H9 (cell line): ENCODE measurements at regions not wholly inside any gene's neighbourhood (a gene's known extent, or its start where the extent isn't known, plus 50 kb on each side); places are given as distances from the start of the nearest gene placed in this dataset.

Experiments used
- DNase-seq: peaks from one replicate; pipeline ENCODE4 v3.0.0-alpha.2; 2017
- H2AFZ ChIP-seq: one replicate; pipeline ENCODE4 v1.6.1; 2013; ENCODE audit warnings: mild to moderate bottlenecking, low read length, control low read depth, moderate library complexity
- H2AK5ac ChIP-seq: 2 replicates; pipeline ENCODE4 v1.6.1; 2013; ENCODE audit warnings: low read length, control low read depth, mixed read lengths; ENCODE audit not compliant: insufficient read length
- H2BK120ac ChIP-seq: one replicate; pipeline ENCODE4 v1.6.1; 2013; ENCODE audit warnings: low read depth, mild to moderate bottlenecking, low read length, control low read depth, inconsistent platforms; ENCODE audit not compliant: poor library complexity, severe bottlenecking
- H2BK12ac ChIP-seq: 2 replicates; pipeline ENCODE4 v1.6.1; 2013; ENCODE audit warnings: low read length, control low read depth, mixed read lengths, low read depth; ENCODE audit not compliant: insufficient read length
- H2BK15ac ChIP-seq: 2 replicates; pipeline ENCODE4 v1.6.1; 2013; ENCODE audit warnings: low read depth, low read length, control low read depth
- H2BK20ac ChIP-seq: one replicate; pipeline ENCODE4 v1.6.1; 2013; ENCODE audit warnings: low read depth, mild to moderate bottlenecking, low read length, control low read depth, inconsistent platforms; ENCODE audit not compliant: poor library complexity, severe bottlenecking
- H2BK5ac ChIP-seq: 2 replicates; pipeline ENCODE4 v1.6.1; 2013; ENCODE audit warnings: low read length, control low read depth, mixed read lengths; ENCODE audit not compliant: insufficient read length
- H3K14ac ChIP-seq: 2 replicates; pipeline ENCODE4 v1.6.1; 2013; ENCODE audit warnings: low read length, control low read depth; ENCODE audit not compliant: insufficient read depth
- H3K18ac ChIP-seq: 2 replicates; pipeline ENCODE4 v1.6.1; 2013; ENCODE audit warnings: low read depth, mild to moderate bottlenecking, mixed read lengths, low read length, control low read depth; ENCODE audit not compliant: insufficient read length
- H3K23ac ChIP-seq: 2 replicates; pipeline ENCODE4 v1.6.1; 2013; ENCODE audit warnings: low read length, control low read depth, mixed read lengths, low read depth; ENCODE audit not compliant: insufficient read length
- H3K23me2 ChIP-seq: 2 replicates; pipeline ENCODE4 v1.6.1; 2013; ENCODE audit warnings: low read depth, mild to moderate bottlenecking, mixed read lengths, low read length, control low read depth; ENCODE audit not compliant: insufficient read length, poor library complexity, severe bottlenecking
- H3K27ac ChIP-seq: 2 replicates; pipeline ENCODE4 v1.5.1; 2013; ENCODE audit warnings: low read length, control low read depth, mixed read lengths, low read depth; ENCODE audit not compliant: insufficient read length
- H3K27me3 ChIP-seq: 2 replicates; pipeline ENCODE4 v1.6.1; 2013; ENCODE audit warnings: low read length, control low read depth, inconsistent platforms; ENCODE audit not compliant: insufficient read depth
- H3K4ac ChIP-seq: 2 replicates; pipeline ENCODE4 v1.6.1; 2013; ENCODE audit warnings: low read depth, mild to moderate bottlenecking, control low read depth, inconsistent platforms, low read length, moderate library complexity
- H3K4me1 ChIP-seq: 2 replicates; pipeline ENCODE4 v1.6.1; 2013; ENCODE audit warnings: low read length, control low read depth, inconsistent platforms; ENCODE audit not compliant: insufficient read depth
- H3K4me2 ChIP-seq: 2 replicates; pipeline ENCODE4 v1.6.1; 2013; ENCODE audit warnings: low read length, control low read depth, mixed read lengths; ENCODE audit not compliant: insufficient read length, insufficient read depth
- H3K56ac ChIP-seq: 2 replicates; pipeline ENCODE4 v1.6.1; 2013; ENCODE audit warnings: low read depth, mild to moderate bottlenecking, mixed read lengths, low read length, control low read depth; ENCODE audit not compliant: insufficient read length
- H3K79me1 ChIP-seq: 2 replicates; pipeline ENCODE4 v1.6.1; 2013; ENCODE audit warnings: low read depth, mild to moderate bottlenecking, moderate library complexity, low read length, control low read depth, inconsistent platforms; ENCODE audit not compliant: insufficient read depth, poor library complexity, severe bottlenecking
- H3K79me2 ChIP-seq: 2 replicates; pipeline ENCODE4 v1.6.1; 2013; ENCODE audit warnings: low read length, control low read depth, inconsistent platforms; ENCODE audit not compliant: insufficient read depth
- H3K9ac ChIP-seq: 2 replicates; pipeline ENCODE4 v1.6.1; 2013; ENCODE audit warnings: low read length, control low read depth, mixed read lengths; ENCODE audit not compliant: insufficient read length; ENCODE audit errors: extremely low read depth
- H3K9me3 ChIP-seq: one replicate; pipeline ENCODE4 v1.6.1; 2013; ENCODE audit warnings: low read depth, low read length, inconsistent platforms; ENCODE audit not compliant: control insufficient read depth
- H3T11ph ChIP-seq: one replicate; pipeline ENCODE4 v1.6.1; 2013; ENCODE audit warnings: mild to moderate bottlenecking, low read length, control low read depth, inconsistent platforms
- H4K20me1 ChIP-seq: one replicate; pipeline ENCODE4 v1.6.1; 2013; ENCODE audit not compliant: control insufficient read depth, insufficient read length, insufficient read depth
- H4K5ac ChIP-seq: 2 replicates; pipeline ENCODE4 v1.6.1; 2013; ENCODE audit warnings: low read depth, mild to moderate bottlenecking, mixed read lengths, low read length, control low read depth; ENCODE audit not compliant: insufficient read length
- H4K8ac ChIP-seq: replicated peaks from 2 replicates; pipeline ENCODE4 v1.6.1; 2013; ENCODE audit warnings: low read length, control low read depth, mixed read lengths, low read depth; ENCODE audit not compliant: insufficient read length
- H4K91ac ChIP-seq: 2 replicates; pipeline ENCODE4 v1.6.1; 2013; ENCODE audit warnings: low read depth, mild to moderate bottlenecking, moderate library complexity, mixed read lengths, low read length, control low read depth; ENCODE audit not compliant: insufficient read length
- H3K27ac Mint-ChIP-seq, 3 experiments: 2 replicates in 2 of 3; 3 replicates in 1 of 3; pipeline ENCODE4 v1.8.0; 2020 to 2021; ENCODE audit warnings: mixed read lengths in 3 of 3, mild to moderate bottlenecking in 1 of 3, moderate library complexity in 1 of 3
- H3K27me3 Mint-ChIP-seq: 2 replicates; pipeline ENCODE4 v1.8.0; 2021; ENCODE audit warnings: low read depth, mild to moderate bottlenecking, moderate library complexity, mixed read lengths
- H3K36me3 Mint-ChIP-seq, 3 experiments: 2 replicates in 2 of 3; 3 replicates in 1 of 3; pipeline ENCODE4 v1.8.0; 2020 to 2021; ENCODE audit warnings: low read depth in 3 of 3, mixed read lengths in 3 of 3; ENCODE audit not compliant: insufficient read depth in 1 of 3
- H3K4me1 Mint-ChIP-seq, 2 experiments: 2 replicates each; pipeline ENCODE4 v1.8.0; 2020; ENCODE audit warnings: mixed read lengths in 2 of 2
- H3K4me3 Mint-ChIP-seq, 2 experiments: 2 replicates in 1 of 2; 3 replicates in 1 of 2; pipeline ENCODE4 v1.8.0; 2020 to 2021; ENCODE audit warnings: mild to moderate bottlenecking in 2 of 2, mixed read lengths in 2 of 2, moderate library complexity in 1 of 2
- H3K9me3 Mint-ChIP-seq, 2 experiments: 2 replicates in 1 of 2; 3 replicates in 1 of 2; pipeline ENCODE4 v1.8.0; 2020; ENCODE audit warnings: mild to moderate bottlenecking in 2 of 2, mixed read lengths in 2 of 2, moderate library complexity in 1 of 2
- WGBS: extraction: QIAGEN DNeasy Blood & Tissue Kit; methylation state at CpG from one replicate; pipeline ENCODE4 v1.1.7; 2013; ENCODE audit warnings: missing lambda C conversion rate, low lambda C conversion rate, mixed read lengths; ENCODE audit not compliant: insufficient read length; ENCODE audit errors: extremely low coverage; 5-methylcytosine and 5-hydroxymethylcytosine counted together
- TF ChIP-seq, protein P1 (sequence below): fragments of 200-600 bp; sonication (generic); conservative IDR thresholded peaks from 3 replicates; pipeline ENCODE4 v1.8.0; 2021; ENCODE audit warnings: antibody characterized with exemption, mild to moderate bottlenecking

GRCh38 chr4:17427991-17428390 is 83.9 kb downstream of the QDPR start:
- Mint-ChIP-seq H3K27me3 (no peaks in the 10 kb centered on the region; the same call in 1 of the 2 replicates), H3K4me1 (no peaks in the 10 kb centered on the region; a peak in 1 of 4 replicates), H3K27ac (no peak overlapping the region), H3K36me3 (peaks cover 0 to 4% (median 0%) of the 10 kb centered on the region in 3 experiments; a peak in 2 of 7 replicates), H3K4me3 (no peak overlapping the region), H3K9me3 (no peaks in the 10 kb centered on the region; a peak in 1 of 5 replicates)
- Histone ChIP-seq H3K56ac (no peak overlapping the region), H3K79me2 (no peaks in the 10 kb centered on the region), H3T11ph (no peak overlapping the region), H4K8ac (no peak overlapping the region), H3K9me3 (no peaks in the 10 kb centered on the region), H4K5ac (no peak overlapping the region), H3K4ac (no peak overlapping the region), H2BK120ac (no peak overlapping the region), H3K27me3 (no peaks in the 10 kb centered on the region), H2AFZ (no peak overlapping the region), H3K27ac (no peak overlapping the region), H4K20me1 (no peaks in the 10 kb centered on the region), H2BK5ac (no peak overlapping the region), H2AK5ac (no peak overlapping the region), H3K4me1 (no peaks in the 10 kb centered on the region), H3K4me2 (no peak overlapping the region), H3K14ac (no peak overlapping the region), H3K18ac (no peak overlapping the region), H3K79me1 (no peaks in the 10 kb centered on the region), H3K23ac (no peak overlapping the region), H2BK20ac (no peak overlapping the region), H2BK12ac (no peak overlapping the region), H2BK15ac (no peak overlapping the region), H4K91ac (no peak overlapping the region), H3K23me2 (no peaks in the 10 kb centered on the region), H3K9ac (no peak overlapping the region)
- no CpG with 5 or more reads among the region's 4 CpGs for WGBS
- DNase-seq = no peak
- TF ChIP-seq, protein P1, sequence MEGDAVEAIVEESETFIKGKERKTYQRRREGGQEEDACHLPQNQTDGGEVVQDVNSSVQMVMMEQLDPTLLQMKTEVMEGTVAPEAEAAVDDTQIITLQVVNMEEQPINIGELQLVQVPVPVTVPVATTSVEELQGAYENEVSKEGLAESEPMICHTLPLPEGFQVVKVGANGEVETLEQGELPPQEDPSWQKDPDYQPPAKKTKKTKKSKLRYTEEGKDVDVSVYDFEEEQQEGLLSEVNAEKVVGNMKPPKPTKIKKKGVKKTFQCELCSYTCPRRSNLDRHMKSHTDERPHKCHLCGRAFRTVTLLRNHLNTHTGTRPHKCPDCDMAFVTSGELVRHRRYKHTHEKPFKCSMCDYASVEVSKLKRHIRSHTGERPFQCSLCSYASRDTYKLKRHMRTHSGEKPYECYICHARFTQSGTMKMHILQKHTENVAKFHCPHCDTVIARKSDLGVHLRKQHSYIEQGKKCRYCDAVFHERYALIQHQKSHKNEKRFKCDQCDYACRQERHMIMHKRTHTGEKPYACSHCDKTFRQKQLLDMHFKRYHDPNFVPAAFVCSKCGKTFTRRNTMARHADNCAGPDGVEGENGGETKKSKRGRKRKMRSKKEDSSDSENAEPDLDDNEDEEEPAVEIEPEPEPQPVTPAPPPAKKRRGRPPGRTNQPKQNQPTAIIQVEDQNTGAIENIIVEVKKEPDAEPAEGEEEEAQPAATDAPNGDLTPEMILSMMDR = no peak
